ENCODE measurements at regions not wholly inside any gene's neighbourhood (a gene's known extent, or its start where the extent isn't known, plus 50 kb on each side); places are given as distances from the start of the nearest gene placed in this dataset.

- no peak for DNase-seq
- no peak overlapping the region for H4K5ac ChIP-seq (ENCODE audit: insufficient read length, low read depth, low read length)
Observed at GRCh38 chr5:14040542-14040941, 96.1 kb upstream of the DNAH5 start.

More at GRCh38 chr5:14040542-14040941, 96.1 kb upstream of the DNAH5 start:
- no peak overlapping the region for H3K56ac ChIP-seq (ENCODE audit: insufficient read length, low read depth, low read length)
- H3K27me3 Mint-ChIP-seq (ENCODE audit: low read depth), result peaks cover 8% of the 10 kb centered on the region
- H3K79me2 ChIP-seq (ENCODE audit: insufficient read depth, low read length), result no peaks in the 10 kb centered on the region; the same call in 1 of the 2 replicates
- H2AFZ ChIP-seq (ENCODE audit: low read length), result no peak overlapping the region
- no peak overlapping the region for H3K23ac ChIP-seq (ENCODE audit: insufficient read length, low read depth, low read length)
- H3K27me3 ChIP-seq (ENCODE audit: insufficient read depth, low read length), result peaks cover 2% of the 10 kb centered on the region; the same call in 1 of the 2 replicates
- no peak overlapping the region for H2BK120ac ChIP-seq (ENCODE audit: low read depth, low read length, poor library complexity, severe bottlenecking)
- H3K18ac ChIP-seq (ENCODE audit: insufficient read length, low read depth, low read length), result no peak overlapping the region
- no peak overlapping the region for H2BK20ac ChIP-seq (ENCODE audit: low read depth, low read length, poor library complexity, severe bottlenecking)
- no peak overlapping the region; a peak in 2 of 7 replicates for H3K27ac Mint-ChIP-seq
- no peak overlapping the region for H2BK12ac ChIP-seq (ENCODE audit: insufficient read length, low read depth, low read length)
- H3T11ph ChIP-seq (ENCODE audit: low read length), result no peak overlapping the region
- no peak overlapping the region for H3K9ac ChIP-seq (ENCODE audit: extremely low read depth, insufficient read length, low read length)
- no peak overlapping the region for H4K8ac ChIP-seq (replicated peaks; ENCODE audit: insufficient read length, low read depth, low read length)
- H3K36me3 Mint-ChIP-seq (ENCODE audit: insufficient read depth in 1 of 3, low read depth in 3 of 3), result peaks cover 0 to 2% (median 0%) of the 10 kb centered on the region in 3 experiments; a peak in 1 of 7 replicates
- no peaks in the 10 kb centered on the region for H4K20me1 ChIP-seq (ENCODE audit: control insufficient read depth, insufficient read depth, insufficient read length)
- peaks cover 6% of the 10 kb centered on the region for H3K23me2 ChIP-seq (ENCODE audit: insufficient read length, low read depth, low read length, poor library complexity, severe bottlenecking)
- H3K4me1 ChIP-seq (ENCODE audit: insufficient read depth, low read length), result peaks cover 13% of the 10 kb centered on the region; the same call in 1 of the 2 replicates
- peaks cover 39 to 41% of the 10 kb centered on the region in 2 experiments for H3K4me1 Mint-ChIP-seq
- TF ChIP-seq CTCF (conservative IDR thresholded peaks at IDR 0.05), result no peak
- no peak overlapping the region for H2AK5ac ChIP-seq (ENCODE audit: insufficient read length, low read length)
- H3K4ac ChIP-seq (ENCODE audit: low read depth, low read length), result no peak overlapping the region
- no peak overlapping the region for H2BK15ac ChIP-seq (ENCODE audit: low read depth, low read length)
- no peaks in the 10 kb centered on the region for H3K9me3 ChIP-seq (ENCODE audit: control insufficient read depth, low read depth, low read length)
- no peak overlapping the region for H3K27ac ChIP-seq (ENCODE audit: insufficient read length, low read depth, low read length)
- H3K79me1 ChIP-seq (ENCODE audit: insufficient read depth, low read depth, low read length, poor library complexity, severe bottlenecking), result no peaks in the 10 kb centered on the region
- H2BK5ac ChIP-seq (ENCODE audit: insufficient read length, low read length), result no peak overlapping the region
- H4K91ac ChIP-seq (ENCODE audit: insufficient read length, low read depth, low read length), result no peak overlapping the region
- peaks cover 0 to 3% of the 10 kb centered on the region in 2 experiments; a peak in 2 of 5 replicates for H3K9me3 Mint-ChIP-seq
- WGBS (ENCODE audit: extremely low coverage, insufficient read length, low lambda C conversion rate), result no CpG with 5 or more reads among the region's 5 CpGs
- no peak overlapping the region for H3K14ac ChIP-seq (ENCODE audit: insufficient read depth, low read length)
- H3K4me2 ChIP-seq (ENCODE audit: insufficient read depth, insufficient read length, low read length), result no peak overlapping the region
- no peak overlapping the region for H3K4me3 Mint-ChIP-seq

Measured in H9 (cell line).